Adrenal gland (tissue), 5 donors: ENCODE measurements at regions not wholly inside any gene's neighbourhood (a gene's known extent, or its start where the extent isn't known, plus 50 kb on each side); places are given as distances from the start of the nearest gene placed in this dataset.

Experiments used
- CTCF ChIP-seq, 6 experiments: fragments of 450-650 bp in 4 of 6; fragments of 200-600 bp in 2 of 6; sonication (generic) in 1 of 6; IDR thresholded peaks; 1 replicate in 5 of 6; 2 replicates in 1 of 6; pipeline versions ENCODE4 v1.5.1 to v1.8.0; 2016 to 2021; ENCODE audit warnings: antibody characterized with exemption in 6 of 6, mild to moderate bottlenecking in 2 of 6, moderate library complexity in 1 of 6
- POLR2A ChIP-seq, 2 donors: fragments of 450-650 bp; IDR thresholded peaks; one replicate each; pipeline ENCODE4 v1.6.1; 2017; ENCODE audit warnings: antibody characterized with exemption in 2 of 2, mild to moderate bottlenecking in 2 of 2, moderate library complexity in 1 of 2
- donor health status: DM: no; HTN: no; CAD: no.

GRCh38 chr12:29070309-29070708 is 78.8 kb upstream of the FAR2 start:
- TF ChIP-seq CTCF (IDR thresholded peaks at IDR 0.05) = no peak
- TF ChIP-seq POLR2A (IDR thresholded peaks at IDR 0.05) = no peak
